GM18909 (cell line): ENCODE measurements at regions not wholly inside any gene's neighbourhood (a gene's known extent, or its start where the extent isn't known, plus 50 kb on each side); places are given as distances from the start of the nearest gene placed in this dataset.
"Not testable (repeated sequence)": the region's sequence is repeated elsewhere in the genome, so short reads cannot be mapped to it uniquely, and the experiment has no call there.

Experiments
- ATAC-seq: cut with Tn5 transposase; IDR thresholded peaks from one replicate; pipeline ENCODE4 v1.9.1; 2021; ENCODE audit warnings: mild to moderate bottlenecking; ENCODE audit not compliant: unreplicated experiment, poor library complexity

DNA sequence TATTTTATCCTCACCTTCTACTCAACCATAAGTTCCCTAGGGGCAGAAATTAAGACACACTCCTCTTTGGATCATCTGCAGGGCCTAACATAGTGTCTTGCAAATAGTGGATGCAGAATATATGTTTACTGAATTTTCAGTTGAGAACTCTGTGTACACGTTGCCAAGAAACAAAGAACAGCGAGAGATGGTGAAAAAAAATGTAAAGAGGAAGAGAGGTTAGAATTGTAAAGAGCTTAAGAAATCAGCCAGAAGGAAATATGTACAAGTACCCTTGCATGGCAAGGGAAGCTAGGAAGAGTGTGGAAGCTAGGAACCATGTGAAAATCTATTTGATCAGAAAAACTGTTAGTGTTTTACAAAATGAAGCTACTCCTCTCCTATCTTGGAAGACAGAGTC is 431.0 kb downstream of the SMARCA1 start:
- no peak for ATAC-seq

- ATAC-seq: no peak
Observed at GRCh38 chrX:129091097-129091496, 432.2 kb downstream of the SMARCA1 start.

GRCh38 chrX:129086802-129087201 is 436.5 kb downstream of the SMARCA1 start:
- no peak for ATAC-seq

GRCh38 chrX:129084291-129084690 is 439.0 kb downstream of the SMARCA1 start:
- ATAC-seq: not testable (repeated sequence)

DNA sequence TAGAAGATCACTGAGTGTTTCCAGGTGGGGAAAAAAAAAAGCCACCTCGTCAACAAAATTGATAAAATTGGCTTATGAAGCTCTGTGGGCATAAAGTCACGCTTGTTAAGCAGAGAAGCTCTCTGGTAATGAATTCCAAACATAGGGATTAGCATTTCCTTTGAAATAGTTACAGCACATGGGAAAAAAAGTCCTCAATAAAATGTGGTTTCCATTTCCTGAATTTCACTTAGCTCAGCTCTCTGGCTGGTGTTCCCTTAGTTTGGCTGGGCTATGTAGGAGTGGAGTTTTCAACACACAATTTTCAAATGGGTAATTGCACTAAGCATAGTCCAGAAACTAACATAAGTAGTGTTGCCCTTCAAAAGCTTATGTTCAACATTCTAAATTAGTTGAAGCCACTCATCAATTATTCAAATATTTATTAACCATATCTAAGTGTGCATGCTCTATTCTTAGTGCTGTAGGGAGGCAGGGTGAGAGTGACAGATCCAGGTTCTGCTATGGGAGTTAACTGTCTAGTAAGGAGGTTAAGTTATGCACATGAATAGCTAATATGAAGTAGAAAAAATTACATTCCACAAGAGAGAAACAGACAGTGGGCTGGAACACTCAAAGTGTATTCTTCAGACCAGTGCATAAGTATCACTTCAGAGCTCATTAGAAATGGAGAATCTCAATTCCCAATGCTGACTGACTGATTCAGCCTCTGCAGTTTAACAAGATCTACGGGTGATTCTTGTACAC is 445.7 kb downstream of the SMARCA1 start:
- ATAC-seq: no peak

- ATAC-seq: no peak
Observed at GRCh38 chrX:129071390-129071789, 451.9 kb downstream of the SMARCA1 start.

DNA sequence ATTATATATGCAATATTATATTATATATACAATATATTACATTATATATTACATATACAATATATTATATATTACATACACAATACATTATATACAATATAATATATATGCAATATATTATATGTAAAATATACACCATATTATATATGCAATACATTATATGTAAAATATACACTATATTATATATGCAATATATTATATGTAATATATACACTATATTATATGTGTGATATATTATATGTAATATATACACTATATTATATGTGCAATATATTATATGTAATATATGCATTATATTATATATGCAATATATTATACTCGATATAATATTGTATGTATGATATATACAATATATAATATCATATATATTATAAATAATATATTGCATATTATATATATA is 457.4 kb downstream of the SMARCA1 start:
- no peak for ATAC-seq

GRCh38 chrX:129058405-129058804 is 464.9 kb downstream of the SMARCA1 start:
- no peak for ATAC-seq

DNA sequence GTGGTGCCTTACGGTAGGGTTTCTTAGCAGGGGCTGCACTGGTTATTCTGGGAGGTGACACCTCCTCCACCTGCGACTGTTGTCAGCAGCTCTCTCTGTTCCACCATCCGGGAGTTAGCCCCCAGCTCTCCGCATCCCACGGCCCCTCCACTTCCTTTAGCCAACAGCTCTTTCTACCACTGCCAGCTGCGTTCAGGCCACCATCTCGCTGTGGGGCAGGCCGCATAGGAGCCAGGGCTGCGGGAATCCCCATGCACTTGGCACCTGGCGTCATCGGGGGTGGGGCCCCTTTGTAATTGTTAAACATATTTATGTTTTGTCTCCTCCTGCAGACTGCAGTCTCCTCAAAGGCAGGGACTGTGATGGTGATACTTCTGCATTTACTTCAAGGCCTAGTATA is 480.2 kb downstream of the SMARCA1 start:
- ATAC-seq: no peak

- no peak for ATAC-seq
Observed at GRCh38 chrX:129041319-129041718, 482.0 kb downstream of the SMARCA1 start.

DNA sequence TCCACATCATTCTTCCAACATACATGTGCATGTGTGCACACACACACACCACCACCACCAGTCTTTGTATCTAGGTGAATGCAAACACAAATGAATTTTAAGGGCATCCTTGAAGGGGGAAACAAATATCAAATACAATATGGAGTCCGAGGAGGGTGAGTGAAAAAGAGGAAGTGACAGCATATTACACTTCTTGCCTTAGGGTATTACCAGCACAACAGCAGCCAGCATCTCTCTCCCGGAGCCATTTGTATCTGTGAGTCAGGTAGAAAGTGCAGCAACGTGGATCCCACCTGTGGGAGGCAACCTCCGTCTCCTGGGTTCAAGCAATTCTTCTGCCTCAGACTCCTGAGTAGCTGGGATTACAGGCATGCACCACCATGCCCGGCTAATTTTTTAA is 483.2 kb downstream of the SMARCA1 start:
- no peak for ATAC-seq

DNA sequence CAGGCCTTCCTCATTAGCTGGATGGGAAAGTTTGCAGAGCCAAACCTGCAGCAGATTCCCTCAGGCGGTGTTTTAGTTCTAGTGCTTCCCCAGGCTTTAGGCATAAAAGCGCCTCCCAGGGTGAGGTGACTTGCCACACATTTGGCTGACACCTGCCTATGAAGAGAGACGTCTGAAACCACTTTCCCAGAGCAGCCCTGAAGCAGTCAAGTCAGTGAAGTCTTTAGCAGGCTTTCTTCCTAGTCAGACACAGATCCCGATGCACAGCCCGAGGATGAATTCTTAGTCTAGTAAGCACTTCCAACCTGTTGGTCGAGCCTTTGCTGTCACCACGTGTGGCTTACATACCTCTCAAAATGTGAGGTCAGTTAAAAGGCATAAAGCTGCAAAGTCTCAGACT is 484.1 kb downstream of the SMARCA1 start:
- ATAC-seq: no peak

DNA sequence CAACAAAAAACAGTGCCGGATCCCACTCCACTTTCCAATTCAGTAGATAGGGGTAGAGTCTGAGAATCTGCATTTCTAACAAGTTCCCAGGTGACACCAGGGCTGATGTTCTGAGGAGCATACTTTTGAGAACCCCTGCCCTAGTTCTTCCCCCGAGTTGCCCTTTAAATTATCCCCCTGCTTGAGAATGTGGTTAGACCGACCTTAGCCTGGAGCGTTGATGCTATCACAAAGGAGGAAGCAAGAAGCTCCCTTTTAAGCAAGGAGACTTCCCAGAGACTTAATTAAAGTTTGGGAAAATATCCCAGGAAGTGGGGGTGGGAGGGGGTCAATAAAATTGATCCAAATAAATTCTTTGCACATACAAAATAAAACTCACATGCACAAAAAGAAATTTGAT is 485.9 kb downstream of the SMARCA1 start:
- ATAC-seq: no peak

DNA sequence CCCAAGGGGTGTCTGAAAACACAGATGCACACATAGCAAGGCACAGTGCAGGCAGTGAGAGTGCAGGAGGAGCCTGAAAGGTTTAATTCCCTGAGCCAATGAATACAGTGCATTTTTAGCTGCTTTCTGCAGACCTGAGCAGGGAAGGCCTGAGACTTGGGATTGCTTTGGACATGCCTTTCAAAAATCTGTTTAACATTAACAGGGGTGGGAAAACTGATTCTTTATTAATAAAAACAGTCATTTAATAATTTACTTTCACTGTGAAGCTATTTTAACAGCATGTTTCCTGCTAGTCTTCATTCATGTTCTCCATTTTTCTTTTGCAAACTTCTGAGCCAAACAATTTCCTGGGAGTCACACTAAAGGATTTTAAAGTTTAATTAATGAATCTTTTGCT is 488.1 kb downstream of the SMARCA1 start:
- ATAC-seq: no peak

GRCh38 chrX:129034196-129034595 is 489.1 kb downstream of the SMARCA1 start:
- no peak for ATAC-seq

GRCh38 chrX:129026202-129026601 is 497.1 kb downstream of the SMARCA1 start:
- no peak for ATAC-seq

DNA sequence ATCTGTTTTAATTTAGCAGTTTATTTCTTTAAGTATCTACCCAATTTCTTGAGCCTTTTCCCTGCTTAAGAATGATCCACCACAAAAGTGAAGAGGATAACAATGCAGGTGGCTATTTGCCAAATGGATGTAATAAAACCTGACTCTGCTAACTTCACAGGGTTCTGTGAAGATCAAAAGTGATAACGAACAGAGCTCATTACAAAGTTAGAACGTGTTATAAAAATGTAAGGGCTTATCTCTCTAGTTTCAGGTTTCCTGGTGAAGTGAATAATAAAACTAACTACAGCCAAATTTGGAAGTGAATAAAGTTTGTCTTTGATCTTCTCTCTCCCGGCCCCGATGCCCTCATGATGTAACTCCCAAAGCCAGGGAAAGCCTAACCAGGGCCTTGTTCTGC is 497.9 kb downstream of the SMARCA1 start:
- no peak for ATAC-seq

- no peak for ATAC-seq
Observed at GRCh38 chrX:129019412-129019811, 503.9 kb downstream of the SMARCA1 start.

DNA sequence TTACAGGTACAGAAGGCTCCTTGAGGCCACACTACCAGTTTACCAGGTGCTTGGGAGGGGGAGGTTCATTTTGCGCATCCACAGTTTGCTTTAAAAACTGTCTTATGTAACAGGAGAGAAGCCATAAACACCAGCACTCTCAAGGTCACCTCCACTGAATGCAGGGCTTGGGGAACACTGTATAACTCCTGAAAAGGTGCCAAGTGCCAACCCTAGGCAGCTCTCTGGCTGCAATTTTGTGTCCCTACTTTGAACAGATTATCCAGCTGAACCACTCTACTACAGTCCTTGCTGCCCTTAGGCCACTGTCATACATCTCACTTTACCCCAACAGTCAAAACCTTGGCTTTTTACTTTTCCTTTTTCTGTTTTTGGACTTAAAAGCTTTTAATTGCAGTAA is 507.9 kb downstream of the SMARCA1 start:
- ATAC-seq: no peak

- no peak for ATAC-seq
Observed at GRCh38 chrX:129013574-129013973, 509.7 kb downstream of the SMARCA1 start.

GRCh38 chrX:129007631-129008030 is 515.7 kb downstream of the SMARCA1 start:
- no peak for ATAC-seq

DNA sequence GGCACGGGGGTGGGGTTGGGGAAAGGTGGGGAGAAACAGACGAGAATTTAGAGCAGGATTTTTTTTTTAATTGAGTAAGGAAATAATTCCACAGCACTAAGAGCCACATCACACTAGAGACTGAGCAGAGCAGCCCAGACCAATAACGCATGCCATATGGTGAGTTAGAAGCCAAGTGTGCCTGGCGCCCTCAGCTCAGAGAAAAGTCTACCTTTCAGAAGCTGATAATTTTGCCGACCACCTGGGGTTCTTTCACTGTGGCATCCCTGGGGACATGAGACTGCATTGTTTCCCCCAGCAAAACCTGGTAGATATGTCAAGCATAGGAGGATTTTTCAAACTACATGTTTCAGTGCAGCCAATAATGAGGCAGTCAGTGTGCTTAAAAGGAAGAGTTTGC is 516.8 kb downstream of the SMARCA1 start:
- ATAC-seq: no peak

DNA sequence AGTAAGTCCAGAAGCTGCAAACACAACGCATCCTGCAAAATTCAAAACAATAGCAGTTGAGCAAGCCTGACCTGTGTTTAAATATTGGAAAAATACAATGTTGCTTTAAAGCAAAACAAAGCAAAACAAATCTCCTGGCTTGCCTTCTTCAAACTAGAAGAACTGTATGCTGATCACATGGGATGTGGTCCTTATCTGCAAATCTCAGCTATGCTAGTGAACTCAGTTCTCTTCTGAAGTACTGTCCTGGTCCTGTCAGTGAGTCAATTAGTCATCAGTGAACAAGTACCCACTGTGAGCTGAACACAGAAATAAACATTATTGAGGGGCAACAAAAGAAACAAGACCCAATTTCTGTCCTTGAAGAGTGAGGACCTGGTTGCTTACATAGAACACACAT is 522.5 kb downstream of the SMARCA1 start:
- no peak for ATAC-seq
